Muscle of leg (tissue), 3 donors: ENCODE measurements at regions not wholly inside any gene's neighbourhood (a gene's known extent, or its start where the extent isn't known, plus 50 kb on each side); places are given as distances from the start of the nearest gene placed in this dataset.
"Not testable (repeated sequence)": the region's sequence is repeated elsewhere in the genome, so short reads cannot be mapped to it uniquely, and the experiment has no call there.

Source experiments
- DNase-seq: peaks from one replicate; pipeline ENCODE4 v3.0.0; 2013
- H3K27ac ChIP-seq: one replicate; pipeline ENCODE4 v1.5.1; 2013; ENCODE audit warnings: mild to moderate bottlenecking, low read length, control low read depth
- H3K27me3 ChIP-seq: one replicate; pipeline ENCODE4 v1.6.1; 2013; ENCODE audit warnings: low read length; ENCODE audit not compliant: control insufficient read depth, insufficient read depth
- H3K36me3 ChIP-seq: one replicate; pipeline ENCODE4 v1.6.1; 2013; ENCODE audit warnings: low read length; ENCODE audit not compliant: control insufficient read depth, insufficient read depth
- H3K4me1 ChIP-seq: one replicate; pipeline ENCODE4 v1.6.1; 2013; ENCODE audit warnings: low read length; ENCODE audit not compliant: control insufficient read depth, insufficient read depth
- H3K4me3 ChIP-seq: one replicate; pipeline ENCODE4 v1.5.1; 2013; ENCODE audit warnings: low read length, control low read depth
- H3K9me3 ChIP-seq: replicated peaks from 2 replicates; pipeline ENCODE4 v1.6.1; 2013; ENCODE audit warnings: low read depth, low read length; ENCODE audit not compliant: control insufficient read depth
- WGBS: methylation state at CpG from one replicate; pipeline ENCODE4 v1.1.5; 2013; ENCODE audit warnings: missing lambda C conversion rate; ENCODE audit not compliant: insufficient coverage; 5-methylcytosine and 5-hydroxymethylcytosine counted together

DNA sequence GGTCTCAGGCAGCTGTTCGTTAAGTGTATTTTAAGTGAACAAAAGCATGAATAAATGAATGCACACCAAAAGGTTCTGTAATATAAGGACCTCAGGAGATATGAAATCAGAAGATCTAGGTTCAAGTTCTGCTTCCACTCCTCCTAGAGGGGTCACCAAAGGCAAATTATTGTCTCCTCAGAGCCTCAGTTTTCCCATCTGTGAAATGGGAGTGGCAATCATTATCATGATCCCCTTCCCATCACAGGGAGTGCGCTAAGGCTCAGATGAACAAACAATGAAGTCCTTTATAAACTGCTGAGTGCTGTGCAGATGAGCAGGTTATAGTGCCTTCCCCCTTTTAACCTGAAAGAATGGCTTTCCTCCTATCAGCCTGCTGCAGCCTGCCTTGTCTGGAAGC, 248.3 kb upstream of the C16orf82 start:
- Histone ChIP-seq H3K4me3 (no peak overlapping the region), H3K9me3 (no peaks in the 10 kb centered on the region), H3K27ac (no peak overlapping the region), H3K4me1 (no peaks in the 10 kb centered on the region), H3K36me3 (no peaks in the 10 kb centered on the region), H3K27me3 (no peaks in the 10 kb centered on the region)
- DNase-seq, result no peak
- no CpG with 5 or more reads among the region's 2 CpGs for WGBS

DNA sequence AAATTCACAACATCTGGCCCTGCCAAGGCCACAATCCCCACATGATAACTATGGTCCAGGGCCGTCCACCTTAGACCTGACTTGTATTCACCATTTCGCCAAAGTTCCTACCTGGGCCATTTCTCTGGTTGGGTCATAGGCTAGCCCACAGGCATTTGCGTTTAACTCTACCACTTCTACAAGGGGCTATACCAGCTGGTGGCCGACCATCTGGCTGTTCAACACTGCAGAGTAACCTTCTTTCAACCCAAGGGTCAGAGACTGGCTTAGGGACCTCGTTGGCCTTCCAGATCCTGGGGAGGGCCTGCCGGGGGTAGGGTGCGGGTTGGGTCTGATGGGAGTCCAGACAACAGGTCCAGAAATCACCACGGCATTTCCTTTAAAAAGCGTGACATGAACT, 242.3 kb upstream of the C16orf82 start:
- peaks cover 3% of the 10 kb centered on the region for H3K27me3 ChIP-seq
- 88% methylated on average over 7 of the region's 9 CpGs for WGBS
- H3K9me3 ChIP-seq, result no peaks in the 10 kb centered on the region
- no peak overlapping the region for H3K27ac ChIP-seq
- no peaks in the 10 kb centered on the region for H3K4me1 ChIP-seq
- DNase-seq, result no peak
- H3K4me3 ChIP-seq, result no peak overlapping the region
- no peaks in the 10 kb centered on the region for H3K36me3 ChIP-seq

DNA sequence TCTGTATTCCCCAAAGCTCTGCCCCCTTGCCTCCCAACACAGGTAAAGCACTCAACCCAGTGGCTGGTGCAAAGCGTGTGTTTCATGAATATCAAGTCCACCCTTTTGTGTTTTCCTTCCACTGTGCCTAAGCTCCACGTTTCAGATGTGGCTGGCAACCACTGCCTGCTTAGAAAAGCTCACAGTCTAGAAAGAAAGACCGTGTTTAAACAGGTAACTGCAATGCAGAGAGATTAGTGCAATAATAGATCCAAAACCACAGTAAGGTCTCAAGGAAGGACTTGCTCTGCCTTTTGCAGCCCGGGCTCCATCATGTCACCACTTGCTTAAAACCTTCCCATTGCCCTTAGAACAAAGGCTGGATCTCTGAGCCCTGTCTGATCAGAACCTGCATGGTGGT, 240.2 kb upstream of the C16orf82 start:
- Histone ChIP-seq H3K36me3 (no peaks in the 10 kb centered on the region), H3K27ac (no peak overlapping the region), H3K9me3 (no peaks in the 10 kb centered on the region), H3K4me1 (no peaks in the 10 kb centered on the region), H3K27me3 (peaks cover 3% of the 10 kb centered on the region), H3K4me3 (no peak overlapping the region)
- 48% methylated on average over 2 of the region's 4 CpGs for WGBS
- no peak for DNase-seq

DNA sequence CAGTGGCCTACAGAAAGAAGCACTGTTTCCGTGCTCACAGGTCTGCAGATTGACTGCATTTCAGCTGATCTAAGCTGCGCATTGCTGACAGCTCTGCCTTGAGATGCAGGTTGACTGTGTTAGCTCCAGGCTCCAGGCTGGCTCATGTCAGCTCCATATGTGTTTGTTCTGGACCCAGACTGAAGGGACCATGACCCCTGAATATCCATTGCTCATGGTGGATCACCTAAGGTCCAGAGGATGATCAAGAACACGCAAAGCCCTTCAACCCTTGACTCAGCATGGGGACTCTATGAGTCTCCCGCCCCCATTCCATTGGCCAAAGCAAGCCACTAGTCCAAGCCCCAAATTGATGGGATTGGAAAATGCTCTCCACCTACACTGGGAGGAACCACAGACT, 239.3 kb upstream of the C16orf82 start:
- Histone ChIP-seq H3K27ac (no peak overlapping the region), H3K9me3 (no peaks in the 10 kb centered on the region), H3K4me3 (no peak overlapping the region), H3K27me3 (peaks cover 3% of the 10 kb centered on the region), H3K36me3 (no peaks in the 10 kb centered on the region), H3K4me1 (no peaks in the 10 kb centered on the region)
- WGBS, result 82% methylated on average over 3 of the region's 4 CpGs
- DNase-seq, result no peak

DNA sequence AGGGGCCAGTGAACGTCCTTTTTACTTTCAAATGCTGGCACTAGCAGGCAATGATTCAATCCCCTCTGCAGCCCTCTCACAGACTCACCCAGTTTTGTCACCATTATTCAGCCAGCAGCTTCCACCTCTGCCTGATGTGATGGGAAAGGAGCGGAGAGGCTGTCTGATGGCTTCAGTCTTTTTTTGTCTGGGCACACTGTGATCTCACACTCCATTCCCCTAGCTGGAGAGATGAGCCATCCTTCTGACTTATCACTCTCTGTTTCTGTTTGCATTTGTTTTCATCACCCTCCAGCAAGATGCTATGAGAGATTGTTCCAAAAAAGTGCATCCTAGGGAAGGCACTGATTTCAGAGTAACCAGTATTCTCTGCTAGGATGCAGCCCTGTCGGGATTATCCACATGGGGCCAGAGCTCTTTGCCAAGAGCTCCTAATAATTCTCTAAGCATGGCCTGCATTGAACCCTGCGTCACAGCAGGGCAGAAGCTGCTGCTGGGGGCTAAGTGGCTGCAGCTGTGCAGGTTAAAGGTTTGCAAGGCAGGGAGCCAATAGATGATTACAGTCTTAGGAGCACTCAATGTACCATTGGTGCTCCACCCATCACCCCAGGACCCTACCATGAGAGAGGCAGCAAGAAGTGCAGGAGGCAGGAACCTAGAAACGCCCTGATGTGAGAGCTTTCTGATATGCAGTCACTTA, 236.1 kb upstream of the C16orf82 start:
- Histone ChIP-seq H3K4me3 (no peak overlapping the region), H3K9me3 (no peaks in the 10 kb centered on the region), H3K36me3 (no peaks in the 10 kb centered on the region), H3K27ac (no peak overlapping the region), H3K4me1 (no peaks in the 10 kb centered on the region), H3K27me3 (peaks cover 3% of the 10 kb centered on the region)
- DNase-seq, result peak; percentile 2
- WGBS, result 25% methylated on average over 1 of the region's 5 CpGs

DNA sequence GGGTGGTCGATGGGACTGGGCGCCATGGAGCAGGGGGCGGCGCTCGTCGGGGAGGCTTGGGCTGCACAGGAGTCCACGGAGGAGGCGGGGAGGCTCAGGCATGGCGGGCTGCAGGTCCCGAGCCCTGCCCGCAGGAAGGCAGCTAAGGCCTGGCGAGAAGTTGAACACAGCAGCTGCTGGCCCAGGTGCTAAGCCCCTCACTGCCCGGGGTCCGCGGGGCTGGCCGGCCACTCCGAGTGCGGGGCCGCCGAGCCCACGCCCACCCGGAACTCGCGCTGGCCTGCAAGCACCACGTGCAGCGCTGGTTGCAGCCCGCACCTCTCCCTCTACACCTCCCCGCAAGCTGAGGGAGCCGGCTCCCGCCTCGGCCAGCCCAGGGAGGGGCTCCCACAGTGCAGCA, 230.6 kb upstream of the C16orf82 start:
- not testable (repeated sequence) for H3K27me3 ChIP-seq, DNase-seq, H3K4me1 ChIP-seq, H3K4me3 ChIP-seq, H3K36me3 ChIP-seq, H3K27ac ChIP-seq, H3K9me3 ChIP-seq
- 96% methylated on average over 24 of the region's 31 CpGs for WGBS

DNA sequence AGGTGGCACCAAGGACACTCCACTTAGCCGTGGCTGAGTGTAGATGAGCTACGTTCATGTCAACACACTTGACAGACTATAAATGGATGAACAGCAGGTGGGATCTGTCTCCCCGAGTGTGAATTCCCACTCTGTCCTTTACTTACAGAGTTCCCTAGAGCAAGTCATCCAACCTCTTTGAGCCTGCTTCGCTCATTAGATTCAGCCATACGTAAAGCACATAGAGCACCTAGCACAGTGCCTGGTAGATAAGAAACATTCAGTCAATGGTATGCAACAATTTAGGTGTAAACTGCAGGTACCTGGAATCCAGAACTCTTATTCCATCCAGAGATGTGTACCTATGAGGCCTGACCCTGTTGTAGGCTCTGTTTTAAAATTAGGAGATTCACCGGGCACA, 227.8 kb upstream of the C16orf82 start:
- Histone ChIP-seq H3K4me3 (no peak overlapping the region), H3K27ac (no peak overlapping the region), H3K27me3 (no peaks in the 10 kb centered on the region), H3K9me3 (no peaks in the 10 kb centered on the region), H3K4me1 (no peaks in the 10 kb centered on the region), H3K36me3 (no peaks in the 10 kb centered on the region)
- no peak for DNase-seq
- 88% methylated on average over 3 of the region's 6 CpGs for WGBS

DNA sequence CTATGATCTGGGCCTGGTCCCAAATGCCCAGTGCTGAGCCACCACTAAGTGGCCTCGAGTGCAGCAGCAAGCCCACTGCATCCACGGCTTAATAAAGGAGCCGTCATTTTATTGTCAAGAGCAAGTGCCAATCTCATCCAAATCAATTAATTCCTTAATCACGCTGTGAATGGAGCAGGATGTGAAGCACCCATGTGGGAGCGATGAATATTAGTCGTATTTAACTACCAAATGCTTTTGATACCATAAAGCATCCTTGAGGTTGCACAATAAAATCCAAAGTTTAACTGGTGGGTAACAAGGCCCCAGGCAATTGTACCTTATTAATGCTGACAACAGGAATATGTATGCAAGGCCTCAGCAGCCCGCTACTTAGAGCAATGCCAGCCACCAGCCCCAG, 226.0 kb upstream of the C16orf82 start:
- no peak for DNase-seq
- Histone ChIP-seq H3K27ac (no peak overlapping the region), H3K27me3 (no peaks in the 10 kb centered on the region), H3K9me3 (no peaks in the 10 kb centered on the region), H3K36me3 (no peaks in the 10 kb centered on the region), H3K4me3 (no peak overlapping the region), H3K4me1 (no peaks in the 10 kb centered on the region)
- WGBS, result 82% methylated on average over 5 of the region's 7 CpGs

DNA sequence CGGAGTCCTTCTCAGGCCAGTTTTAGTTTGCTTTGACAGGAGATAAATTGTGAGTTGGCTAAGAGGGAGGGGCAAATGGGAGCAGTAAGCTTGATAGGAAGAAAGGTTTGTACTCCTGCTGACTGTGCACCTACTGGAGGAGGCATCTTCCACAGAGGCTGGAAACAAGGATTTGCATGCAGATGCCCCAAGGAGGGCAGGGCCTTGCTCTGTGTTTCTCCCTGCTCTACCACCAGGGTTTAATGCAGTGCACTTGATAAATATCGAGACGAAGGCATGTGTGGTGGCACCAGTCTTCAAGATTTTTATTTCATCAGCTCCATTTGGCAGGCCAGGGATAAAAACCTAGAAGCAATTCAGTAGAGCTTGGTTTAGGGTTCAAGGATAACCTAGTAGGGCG, 210.5 kb upstream of the C16orf82 start:
- no peaks in the 10 kb centered on the region for H3K4me1 ChIP-seq
- H3K27ac ChIP-seq, result no peak overlapping the region
- no peak for DNase-seq
- no peak overlapping the region for H3K4me3 ChIP-seq
- no peaks in the 10 kb centered on the region for H3K36me3 ChIP-seq
- H3K27me3 ChIP-seq, result no peaks in the 10 kb centered on the region
- H3K9me3 ChIP-seq, result peaks cover 4% of the 10 kb centered on the region
- 96% methylated on average over 4 of the region's 4 CpGs for WGBS

DNA sequence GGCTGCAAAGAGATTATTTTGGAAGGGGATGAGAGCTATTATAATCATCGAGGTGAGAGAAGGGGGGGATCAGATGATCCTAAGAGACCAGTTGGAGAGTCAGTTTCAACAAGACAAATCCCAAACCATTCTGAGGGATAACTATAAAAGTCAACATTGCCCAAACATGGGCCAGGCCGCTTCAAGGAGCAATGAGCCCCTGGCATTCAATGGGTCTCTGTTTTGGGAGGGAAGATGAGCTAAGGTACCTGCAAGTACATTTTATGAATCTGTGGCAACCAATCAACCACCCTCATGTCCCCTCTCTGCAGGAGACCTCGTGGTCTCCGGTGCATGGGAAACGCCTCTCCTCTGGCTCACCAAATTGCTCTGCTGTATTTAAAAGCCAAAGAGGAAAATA, 209.9 kb upstream of the C16orf82 start:
- H3K4me1 ChIP-seq, result no peaks in the 10 kb centered on the region
- H3K4me3 ChIP-seq, result no peak overlapping the region
- WGBS, result 100% methylated on average over 1 of the region's 5 CpGs
- no peak for DNase-seq
- H3K27me3 ChIP-seq, result no peaks in the 10 kb centered on the region
- H3K27ac ChIP-seq, result no peak overlapping the region
- H3K36me3 ChIP-seq, result no peaks in the 10 kb centered on the region
- H3K9me3 ChIP-seq, result peaks cover 4% of the 10 kb centered on the region

DNA sequence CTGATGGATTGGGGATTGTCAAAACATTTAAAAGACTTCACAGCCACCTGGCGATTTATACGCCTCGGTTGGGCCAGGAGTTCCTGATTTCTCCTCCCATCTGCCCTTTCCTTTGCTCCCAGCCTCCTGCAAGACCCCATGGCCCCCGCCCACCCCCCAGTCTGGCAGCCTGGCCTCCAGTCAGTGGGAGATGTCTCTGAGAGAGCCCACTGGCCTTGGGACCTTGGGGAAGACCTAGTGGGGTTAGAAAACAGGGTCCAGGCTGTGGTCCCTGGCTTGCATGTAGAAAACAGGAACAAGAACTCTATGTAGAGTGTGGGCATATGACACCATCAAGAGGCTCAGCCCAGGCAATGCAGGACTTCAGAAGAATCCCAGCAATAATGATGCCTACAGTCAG, 209.4 kb upstream of the C16orf82 start:
- H3K9me3 ChIP-seq, result peaks cover 4% of the 10 kb centered on the region
- H3K4me1 ChIP-seq, result no peaks in the 10 kb centered on the region
- no peaks in the 10 kb centered on the region for H3K36me3 ChIP-seq
- no peak overlapping the region for H3K4me3 ChIP-seq
- no peaks in the 10 kb centered on the region for H3K27me3 ChIP-seq
- 70% methylated on average over 3 of the region's 4 CpGs for WGBS
- DNase-seq, result no peak
- no peak overlapping the region for H3K27ac ChIP-seq
